Activated naive CD4-positive, alpha-beta T cell treated with Interleukin-2 at 50 U/mL for 16 hours (primary cell): ENCODE measurements at regions not wholly inside any gene's neighbourhood (a gene's known extent, or its start where the extent isn't known, plus 50 kb on each side); places are given as distances from the start of the nearest gene placed in this dataset.

Experiments
- DNase-seq: peaks from one replicate; pipeline ENCODE4 v3.0.0-alpha.2; 2020

DNA sequence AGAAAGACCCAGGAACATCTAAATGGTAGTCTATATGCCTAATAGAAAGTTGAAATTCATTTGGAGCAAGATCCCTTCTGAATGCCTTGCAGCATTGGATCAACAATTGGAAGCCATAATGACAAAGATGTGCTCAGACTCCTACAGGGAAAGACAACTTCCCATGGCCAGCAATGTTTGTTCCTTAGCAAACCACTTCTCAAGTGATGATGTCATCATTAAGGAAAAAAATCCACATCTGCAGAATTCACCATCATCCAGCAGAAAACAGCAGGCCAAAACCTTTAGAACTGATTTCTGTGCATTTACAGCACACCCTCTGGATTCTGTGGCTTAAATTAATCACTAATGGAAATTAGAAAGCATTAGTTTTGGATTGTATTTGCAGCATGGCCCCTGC lies 82.4 kb upstream of the ZIC3 start:
- no peak for DNase-seq

- DNase-seq: no peak
These were observed 83.8 kb upstream of the ZIC3 start for GRCh38 chrX:137482136-137482535.

GRCh38 chrX:137479386-137479785 lies 86.5 kb upstream of the ZIC3 start:
- DNase-seq: no peak

GRCh38 chrX:137441711-137442110 lies 124.2 kb upstream of the ZIC3 start:
- DNase-seq: no peak

- no peak for DNase-seq
These were observed 133.3 kb upstream of the ZIC3 start for GRCh38 chrX:137432609-137433008.

DNA sequence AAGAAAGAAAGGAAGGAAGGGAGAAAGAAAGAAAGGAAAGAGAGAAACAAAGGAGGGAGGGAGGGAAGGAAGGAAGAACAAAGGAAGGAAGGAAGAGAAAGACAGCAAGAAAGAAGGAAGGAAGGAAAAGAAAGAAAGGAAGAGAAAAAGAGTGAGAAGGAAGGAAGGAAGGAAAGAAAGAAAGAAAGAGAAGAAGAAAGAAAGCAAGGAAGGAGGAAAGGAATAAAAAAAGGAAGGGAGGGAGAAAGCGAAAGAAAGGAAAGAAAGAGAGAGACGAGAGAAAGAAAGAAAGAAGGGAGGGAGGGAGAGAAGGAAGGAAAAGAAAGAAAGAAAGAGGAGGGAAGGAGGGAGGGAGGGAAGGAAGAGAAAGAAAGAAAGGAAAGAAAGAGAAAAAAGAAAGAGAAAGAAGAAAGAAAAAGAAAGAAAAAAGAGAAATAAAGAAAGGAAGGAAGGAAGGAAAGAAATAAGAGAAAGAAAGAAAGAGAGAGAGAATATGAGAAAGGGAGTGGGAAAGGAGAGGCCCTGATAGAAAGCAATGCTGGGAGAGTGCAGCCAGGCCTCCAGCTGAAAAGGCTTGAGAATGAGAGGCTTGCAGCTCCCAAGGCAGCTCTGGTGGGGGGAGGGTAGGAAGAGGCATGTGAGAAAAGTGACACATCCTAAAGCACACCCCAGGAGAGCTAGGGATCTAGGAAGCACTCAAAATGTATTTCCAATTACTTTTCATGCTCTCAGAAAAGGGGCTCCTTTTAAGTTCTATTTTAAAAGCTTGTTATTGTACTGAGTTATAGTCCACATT lies 134.0 kb upstream of the ZIC3 start:
- no peak for DNase-seq

DNA sequence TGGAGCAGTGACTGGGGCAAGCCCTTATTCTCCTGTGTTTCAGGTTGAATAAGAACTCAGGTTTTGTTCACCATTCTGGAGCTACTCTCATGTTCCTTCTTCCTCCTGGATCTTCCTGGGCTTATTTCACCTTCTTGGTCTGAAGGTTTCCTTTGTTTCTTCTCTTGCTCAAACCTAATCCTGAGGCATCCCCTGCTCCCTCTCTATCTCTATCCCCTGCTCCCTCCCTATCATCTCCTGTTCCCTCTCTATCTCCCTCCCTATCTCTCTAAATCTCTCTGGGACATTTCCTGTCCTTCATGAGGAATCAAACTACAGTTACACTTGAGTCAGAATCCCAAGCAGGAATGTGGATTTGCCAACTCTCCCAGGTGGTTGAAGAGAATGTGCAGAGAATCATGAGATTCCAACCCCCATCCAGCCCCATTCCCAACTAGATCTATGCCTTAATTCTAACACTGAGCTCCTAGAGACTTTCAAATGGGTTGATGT lies 134.9 kb upstream of the ZIC3 start:
- DNase-seq: no peak

DNA sequence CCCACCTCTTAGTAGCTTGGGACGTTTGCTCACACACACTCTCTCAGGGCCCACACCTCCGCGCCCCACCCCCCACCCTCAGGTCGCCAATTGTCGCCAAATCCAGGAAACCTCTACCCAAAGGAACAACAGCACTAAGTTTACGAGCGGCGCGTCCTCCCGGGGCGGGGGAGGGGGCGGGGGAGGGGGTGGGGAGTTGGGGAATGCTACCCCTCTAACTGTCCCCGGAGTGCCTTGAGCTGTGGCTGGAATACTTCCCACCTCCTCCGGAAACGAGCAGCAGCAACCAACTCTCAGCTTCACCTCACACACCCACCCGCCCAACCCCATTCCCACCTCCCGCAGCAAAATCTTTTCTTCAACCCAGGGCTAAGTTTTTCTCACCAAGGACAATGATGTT lies 135.6 kb upstream of the ZIC3 start:
- no peak for DNase-seq

DNA sequence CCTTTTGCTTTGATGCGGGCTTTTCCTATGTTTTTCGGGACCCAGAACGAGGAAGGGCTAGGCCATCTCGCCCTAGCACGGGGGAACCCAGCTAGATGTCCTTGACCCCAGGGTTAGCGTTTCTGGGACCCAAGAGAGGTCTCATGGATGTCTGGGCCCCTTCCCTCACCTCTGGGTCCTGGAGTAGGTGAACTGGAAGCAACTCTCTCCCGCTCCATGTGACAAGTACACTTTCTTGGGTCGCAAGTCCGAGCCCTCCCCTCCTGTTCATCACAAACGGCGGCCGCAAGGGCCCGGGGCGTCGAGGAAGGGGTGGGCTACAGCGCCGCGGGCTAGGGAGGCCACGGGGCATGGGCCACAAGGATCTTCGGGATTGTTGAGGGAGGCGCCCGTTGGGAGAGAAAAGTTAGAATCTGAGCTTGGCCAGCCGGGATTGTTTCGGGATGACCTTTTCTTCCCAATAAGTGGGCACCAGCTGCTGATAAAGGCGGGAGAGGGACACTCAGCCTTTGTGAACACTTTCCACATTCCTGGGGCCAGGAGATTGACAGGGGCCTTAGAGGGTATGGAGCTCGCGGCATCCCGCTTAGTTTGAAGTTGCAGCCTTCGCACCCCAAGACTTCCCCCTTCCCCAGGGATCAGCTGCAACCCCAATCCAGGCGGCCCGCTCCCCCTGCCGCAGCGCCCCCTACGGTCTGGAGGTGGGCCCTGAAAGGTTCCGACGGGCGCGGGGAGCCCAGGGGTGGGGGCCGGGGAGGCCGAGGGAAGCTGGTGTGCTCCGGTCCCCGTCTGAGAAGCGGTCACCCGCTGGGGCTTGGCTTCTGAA lies 136.9 kb upstream of the ZIC3 start:
- no peak for DNase-seq

DNA sequence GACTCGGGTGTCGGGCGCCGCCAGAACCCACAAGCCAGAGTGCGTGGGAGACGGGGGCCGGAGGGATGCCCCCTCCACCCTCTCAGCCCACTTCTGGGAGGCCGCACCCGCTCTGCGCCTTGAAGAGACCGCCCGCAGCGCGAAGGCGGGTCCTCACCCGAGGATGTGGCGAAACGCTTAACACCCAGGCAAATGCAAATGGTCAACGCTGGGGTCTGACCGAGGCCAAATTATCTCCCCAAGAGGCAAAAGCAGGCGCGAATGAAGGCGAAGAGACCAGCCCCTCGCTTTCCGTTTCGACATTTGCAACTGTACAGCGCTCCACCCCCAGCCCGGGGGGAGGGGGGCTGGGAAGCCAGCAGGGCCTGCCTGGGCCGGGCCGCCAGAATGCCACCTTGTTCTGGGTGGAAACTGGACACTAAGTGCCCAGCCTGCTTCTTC lies 137.7 kb upstream of the ZIC3 start:
- no peak for DNase-seq

DNA sequence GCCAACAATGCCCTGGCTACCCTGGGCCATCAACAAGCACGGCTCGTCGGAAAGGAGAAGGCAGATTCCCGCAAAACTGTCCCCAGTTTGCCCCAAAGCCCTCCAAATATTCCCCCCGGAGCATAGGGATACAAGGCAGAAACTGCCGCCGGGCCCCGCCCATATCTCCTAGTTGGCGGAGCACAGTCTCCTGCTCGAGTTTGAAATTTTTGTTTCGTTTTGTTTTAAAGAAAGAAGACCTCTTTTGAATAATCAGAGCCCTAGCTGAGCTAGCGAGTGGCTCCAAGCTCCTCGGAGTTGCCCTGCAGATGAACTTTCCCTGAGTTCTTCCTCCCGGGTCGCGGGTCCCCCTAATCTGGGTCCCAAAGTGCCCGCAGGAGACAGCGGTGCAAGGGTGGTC lies 138.1 kb upstream of the ZIC3 start:
- no peak for DNase-seq

DNA sequence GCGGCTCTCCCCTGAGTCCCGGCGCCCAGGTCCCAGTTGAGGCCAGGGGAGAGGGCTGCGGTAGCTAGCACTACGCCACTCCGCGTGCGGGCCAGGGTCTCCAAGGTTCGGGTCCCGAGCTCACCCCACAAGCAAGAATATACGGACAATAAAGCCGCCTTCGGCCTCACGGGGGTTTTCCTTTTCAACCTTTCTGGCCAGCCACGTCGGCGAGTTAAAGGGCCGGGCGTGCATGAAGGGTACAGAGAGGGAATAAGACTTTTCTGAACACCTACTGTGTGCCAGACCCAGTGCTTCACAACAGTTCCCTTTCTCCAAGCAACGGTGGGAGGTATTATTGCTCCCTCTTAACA lies 138.5 kb upstream of the ZIC3 start:
- no peak for DNase-seq

- DNase-seq: no peak
These were observed 139.1 kb upstream of the ZIC3 start for GRCh38 chrX:137426695-137427425.

DNA sequence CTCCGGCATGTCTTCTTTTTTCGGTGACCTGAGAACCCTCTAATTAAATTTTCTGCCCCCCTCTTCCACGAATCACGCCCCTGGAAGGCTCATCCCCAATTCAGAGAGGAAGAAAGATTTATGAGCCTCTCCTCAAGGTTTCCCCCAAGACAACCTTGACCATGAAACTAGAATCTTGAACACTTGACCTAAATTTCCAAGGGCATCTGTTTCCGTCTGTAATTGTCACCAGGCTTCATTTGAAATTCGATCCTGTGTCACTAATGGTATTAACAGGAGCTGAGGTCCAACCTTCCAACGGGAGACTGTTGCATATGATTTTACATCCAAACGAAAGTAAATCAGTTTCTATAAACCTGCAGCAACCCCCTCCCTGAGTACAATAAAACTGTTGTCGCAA lies 139.9 kb upstream of the ZIC3 start:
- no peak for DNase-seq

GRCh38 chrX:137425273-137425902 lies 140.5 kb upstream of the ZIC3 start:
- no peak for DNase-seq

- no peak for DNase-seq
These were observed 141.2 kb upstream of the ZIC3 start for GRCh38 chrX:137424679-137425078.

DNA sequence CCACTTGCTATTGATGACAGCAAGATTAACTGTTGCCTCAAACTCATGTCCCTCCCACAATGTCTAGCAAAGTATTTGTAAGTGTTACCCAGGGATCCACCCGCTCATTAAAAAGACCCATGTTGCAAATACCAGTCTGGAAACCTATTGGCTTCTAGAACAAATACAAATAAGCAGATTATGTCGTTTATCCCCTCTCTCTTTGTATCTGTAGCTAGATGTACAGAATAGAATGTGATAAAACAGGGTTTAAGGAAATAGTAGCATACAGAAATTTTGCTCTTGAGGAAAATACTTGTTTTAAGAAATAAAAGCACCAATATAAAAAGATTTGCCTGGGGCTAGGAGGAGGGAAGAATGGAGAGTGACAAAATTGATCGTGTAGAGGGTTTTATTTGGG lies 142.7 kb upstream of the ZIC3 start:
- DNase-seq: no peak

DNA sequence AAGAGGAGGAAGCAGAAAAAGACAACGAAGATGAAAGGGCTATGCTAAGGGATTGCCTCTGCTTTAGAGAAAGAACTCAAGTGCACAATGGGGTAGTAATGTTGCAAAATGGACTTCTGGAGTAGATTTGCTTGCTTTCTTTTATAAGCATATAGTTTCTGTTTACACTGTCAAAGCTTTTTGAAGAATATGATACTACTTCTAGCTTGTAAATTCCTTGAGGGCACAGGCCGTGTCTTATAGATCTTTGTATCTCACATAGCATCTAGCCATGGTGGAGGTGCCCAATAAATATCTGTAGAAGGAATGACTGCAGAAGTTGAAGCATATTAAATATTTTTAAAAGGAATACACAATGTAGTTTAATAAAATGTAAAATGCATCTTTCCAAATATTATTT lies 147.8 kb upstream of the ZIC3 start:
- no peak for DNase-seq

DNA sequence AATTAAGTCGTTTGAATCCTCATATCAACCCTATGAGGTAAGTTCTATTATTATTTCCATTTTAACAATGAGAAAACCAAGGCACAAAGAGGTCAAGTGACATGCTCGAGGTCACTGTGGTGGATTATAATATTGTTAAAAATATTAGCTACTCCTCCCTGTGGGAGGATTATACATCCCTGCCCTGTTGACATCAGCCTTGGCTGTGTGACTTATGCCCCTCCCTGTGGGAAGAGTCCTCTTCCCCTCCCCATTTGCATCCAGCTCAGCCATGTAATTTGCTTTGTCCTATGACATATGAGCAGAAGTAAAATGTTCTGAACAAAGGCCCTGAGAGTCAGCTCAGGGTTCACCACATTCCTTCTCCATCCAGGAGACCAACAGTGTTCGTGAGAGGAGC lies 152.7 kb upstream of the ZIC3 start:
- no peak for DNase-seq

DNA sequence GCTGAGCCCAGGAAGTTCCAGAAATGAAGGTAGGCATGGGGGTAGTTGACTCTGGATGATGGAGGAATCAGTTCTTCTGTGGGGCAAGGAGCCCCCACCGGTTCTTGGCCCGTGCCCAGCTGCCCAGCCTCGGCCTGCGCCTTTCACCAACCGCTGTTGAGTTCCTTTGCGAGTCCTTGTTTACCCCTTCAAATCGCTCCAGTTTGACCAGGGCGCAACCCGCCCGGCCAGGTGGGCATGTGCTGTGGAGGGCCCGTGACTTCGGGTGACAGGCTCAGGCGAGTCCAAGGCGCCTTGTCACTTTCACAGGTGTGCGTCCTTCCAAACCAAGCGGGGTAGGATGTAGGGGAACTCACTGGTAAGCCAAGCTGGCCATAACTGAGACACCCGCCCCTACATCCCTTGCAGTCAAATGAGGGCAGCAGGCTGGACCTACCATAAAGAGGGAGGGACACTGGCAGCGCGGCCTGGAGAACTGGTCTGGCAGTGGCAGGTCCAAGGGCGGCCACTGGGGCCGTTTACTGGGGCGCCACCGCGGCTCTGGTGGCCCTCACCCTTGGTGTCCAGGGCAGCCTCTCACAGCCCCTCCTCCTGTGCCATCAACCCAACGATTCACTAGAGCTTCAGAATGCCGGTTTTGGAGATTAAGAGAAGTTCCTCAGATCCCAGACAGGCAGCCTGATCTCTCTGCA lies 160.3 kb upstream of the ZIC3 start:
- no peak for DNase-seq

- no peak for DNase-seq
These were observed 164.8 kb upstream of the ZIC3 start for GRCh38 chrX:137401092-137401491.

- DNase-seq: no peak
These were observed 178.3 kb upstream of the ZIC3 start for GRCh38 chrX:137387646-137388045.
